ENCODE measurements at regions not wholly inside any gene's neighbourhood (a gene's known extent, or its start where the extent isn't known, plus 50 kb on each side); places are given as distances from the start of the nearest gene placed in this dataset.

GRCh38 chr2:238694922-238695321 is 153.0 kb upstream of the TWIST2 start:
- POLR2A ChIA-PET = no interaction called here
- Histone ChIP-seq H3K36me3 (ENCODE audit: control insufficient read depth, insufficient read depth, low read length) (no peaks in the 10 kb centered on the region), H3K27me3 (ENCODE audit: control insufficient read depth, insufficient read depth, low read length) (no peaks in the 10 kb centered on the region), H3K4me3 (ENCODE audit: low read depth in 2 of 2, low read length in 2 of 2) (no peak overlapping the region), H3K4me1 (ENCODE audit: control insufficient read depth, insufficient read depth, low read length) (no peaks in the 10 kb centered on the region), H3K9me3 (ENCODE audit: control insufficient read depth, insufficient read depth, low read depth, low read length) (no peaks in the 10 kb centered on the region), H3K27ac (ENCODE audit: low read length) (no peak overlapping the region)
- no TSS peak for BruUV-seq (replicated peaks)
- DNase-seq (ENCODE audit: low read depth, low spot score) = no peak
- intact Hi-C loops (cut with micrococcal nuclease; ENCODE audit: unreplicated experiment) (no loop called here), in situ Hi-C loops (cut with HindIII; ENCODE audit: low pct_unique_long_range_greater_than_20kb, low sequenced_read_pairs) (no loop called here)
- TF ChIP-seq, protein P1, sequence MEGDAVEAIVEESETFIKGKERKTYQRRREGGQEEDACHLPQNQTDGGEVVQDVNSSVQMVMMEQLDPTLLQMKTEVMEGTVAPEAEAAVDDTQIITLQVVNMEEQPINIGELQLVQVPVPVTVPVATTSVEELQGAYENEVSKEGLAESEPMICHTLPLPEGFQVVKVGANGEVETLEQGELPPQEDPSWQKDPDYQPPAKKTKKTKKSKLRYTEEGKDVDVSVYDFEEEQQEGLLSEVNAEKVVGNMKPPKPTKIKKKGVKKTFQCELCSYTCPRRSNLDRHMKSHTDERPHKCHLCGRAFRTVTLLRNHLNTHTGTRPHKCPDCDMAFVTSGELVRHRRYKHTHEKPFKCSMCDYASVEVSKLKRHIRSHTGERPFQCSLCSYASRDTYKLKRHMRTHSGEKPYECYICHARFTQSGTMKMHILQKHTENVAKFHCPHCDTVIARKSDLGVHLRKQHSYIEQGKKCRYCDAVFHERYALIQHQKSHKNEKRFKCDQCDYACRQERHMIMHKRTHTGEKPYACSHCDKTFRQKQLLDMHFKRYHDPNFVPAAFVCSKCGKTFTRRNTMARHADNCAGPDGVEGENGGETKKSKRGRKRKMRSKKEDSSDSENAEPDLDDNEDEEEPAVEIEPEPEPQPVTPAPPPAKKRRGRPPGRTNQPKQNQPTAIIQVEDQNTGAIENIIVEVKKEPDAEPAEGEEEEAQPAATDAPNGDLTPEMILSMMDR (IDR thresholded peaks at IDR 0.05) = no peak
- TF ChIP-seq REST (IDR thresholded peaks at IDR 0.05; ENCODE audit: insufficient read depth in 1 of 2, low read depth in 2 of 2, low read length in 1 of 2) (no peak), SIN3A (IDR thresholded peaks at IDR 0.05; ENCODE audit: borderline replicate concordance, insufficient read depth, low read depth, low read length) (no peak), TCF7L2 (IDR thresholded peaks at IDR 0.05; ENCODE audit: low read depth, low read length) (no peak), POLR2AphosphoS5 (IDR thresholded peaks at IDR 0.05; ENCODE audit: low read depth, low read length) (no peak)
- no peak for ATAC-seq
- CTCF ChIA-PET = no interaction called here

- Histone ChIP-seq H3K9me3 (ENCODE audit: control insufficient read depth, insufficient read depth, low read depth, low read length) (no peaks in the 10 kb centered on the region), H3K4me1 (ENCODE audit: control insufficient read depth, insufficient read depth, low read length) (no peaks in the 10 kb centered on the region), H3K36me3 (ENCODE audit: control insufficient read depth, insufficient read depth, low read length) (no peaks in the 10 kb centered on the region), H3K27me3 (ENCODE audit: control insufficient read depth, insufficient read depth, low read length) (no peaks in the 10 kb centered on the region), H3K4me3 (ENCODE audit: low read depth in 2 of 2, low read length in 2 of 2) (no peak overlapping the region), H3K27ac (ENCODE audit: low read length) (no peak overlapping the region)
- intact Hi-C loops (cut with micrococcal nuclease; ENCODE audit: unreplicated experiment) (no loop called here), in situ Hi-C loops (cut with HindIII; ENCODE audit: low pct_unique_long_range_greater_than_20kb, low sequenced_read_pairs) (no loop called here)
- ATAC-seq (no peak), DNase-seq (ENCODE audit: low read depth, low spot score) (no peak)
- BruUV-seq (replicated peaks) = no TSS peak
- POLR2A ChIA-PET = no interaction called here
- CTCF ChIA-PET = interaction anchor here (0.7 kb wide), 1 partner anchor 125 kb away, joined by 5 read pairs; no protein-coding TSS in a partner anchor
- no peak for TF ChIP-seq REST (IDR thresholded peaks at IDR 0.05; ENCODE audit: insufficient read depth in 1 of 2, low read depth in 2 of 2, low read length in 1 of 2)
- no peak for TF ChIP-seq POLR2AphosphoS5 (IDR thresholded peaks at IDR 0.05; ENCODE audit: low read depth, low read length)
- TF ChIP-seq SIN3A (IDR thresholded peaks at IDR 0.05; ENCODE audit: borderline replicate concordance, insufficient read depth, low read depth, low read length) = no peak
- TF ChIP-seq TCF7L2 (IDR thresholded peaks at IDR 0.05; ENCODE audit: low read depth, low read length) = no peak
- TF ChIP-seq, protein P1 (IDR thresholded peaks at IDR 0.05) = no peak
Measured at GRCh38 chr2:238695538-238695937, 152.3 kb upstream of the TWIST2 start.
